Esophagus squamous epithelium (tissue), 4 donors: ENCODE measurements at regions not wholly inside any gene's neighbourhood (a gene's known extent, or its start where the extent isn't known, plus 50 kb on each side); places are given as distances from the start of the nearest gene placed in this dataset.

Source experiments
- POLR2A ChIP-seq, 4 donors: fragments of 450-650 bp; IDR thresholded peaks; one replicate each; pipeline ENCODE4 v1.6.1; 2017; ENCODE audit warnings: antibody characterized with exemption in 4 of 4, mild to moderate bottlenecking in 4 of 4, moderate library complexity in 3 of 4
- TF ChIP-seq, protein P1 (sequence below), 6 experiments: fragments of 450-650 bp in 4 of 6; fragments of 200-600 bp in 2 of 6; sonication (generic) in 2 of 6; IDR thresholded peaks; one replicate each; pipeline ENCODE4 v1.5.1; 2016 to 2019; ENCODE audit warnings: antibody characterized with exemption in 6 of 6, mild to moderate bottlenecking in 4 of 6, moderate library complexity in 4 of 6

DNA sequence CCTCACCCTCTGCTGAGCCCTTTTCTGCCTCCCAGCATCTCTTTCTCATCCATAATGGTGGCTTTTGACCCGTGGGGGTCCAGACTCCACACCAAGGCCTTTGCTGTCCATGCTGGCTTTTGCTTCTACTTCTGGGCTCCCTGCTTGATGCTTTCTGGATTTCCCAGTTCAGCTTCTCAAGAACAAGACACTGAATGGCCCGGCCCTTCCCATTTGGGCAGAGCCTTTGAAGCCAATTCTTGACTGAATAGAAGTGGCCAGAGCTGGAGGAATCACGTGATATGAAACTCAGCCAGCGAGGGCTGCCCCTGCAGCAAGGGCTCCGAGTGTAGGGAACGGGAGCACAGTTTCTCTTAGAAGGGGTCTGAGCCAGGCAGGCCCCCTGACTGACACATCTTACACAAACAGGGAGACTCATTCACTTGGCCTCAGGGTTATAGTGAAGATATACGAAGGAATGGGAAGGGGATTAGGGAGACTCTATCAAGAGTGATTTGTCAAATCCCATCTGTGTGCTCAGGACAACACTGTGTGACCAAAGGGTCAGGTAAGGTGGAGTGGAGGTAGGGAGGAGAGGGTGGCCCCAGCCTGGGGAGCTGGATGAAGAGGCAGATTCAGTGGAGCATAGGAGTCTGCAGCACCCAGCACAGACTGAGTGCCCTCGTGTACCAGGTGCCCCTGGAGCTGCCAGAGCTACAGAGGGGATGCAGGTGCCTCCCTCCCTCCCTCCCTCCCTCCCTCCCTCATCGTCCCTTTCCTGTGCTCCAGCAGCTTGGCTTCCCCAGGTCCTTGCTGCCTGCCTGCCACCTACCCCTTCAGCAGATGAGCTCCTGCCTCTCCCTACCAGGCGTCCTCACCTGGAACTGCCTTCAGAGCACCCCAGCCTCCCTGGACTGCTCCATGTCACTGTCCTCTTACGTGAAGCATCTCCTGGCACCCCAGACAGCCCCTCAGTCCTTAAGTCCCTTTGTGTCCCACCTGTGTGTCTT lies 106.0 kb downstream of the TRIM29 start:
- TF ChIP-seq, protein P1, sequence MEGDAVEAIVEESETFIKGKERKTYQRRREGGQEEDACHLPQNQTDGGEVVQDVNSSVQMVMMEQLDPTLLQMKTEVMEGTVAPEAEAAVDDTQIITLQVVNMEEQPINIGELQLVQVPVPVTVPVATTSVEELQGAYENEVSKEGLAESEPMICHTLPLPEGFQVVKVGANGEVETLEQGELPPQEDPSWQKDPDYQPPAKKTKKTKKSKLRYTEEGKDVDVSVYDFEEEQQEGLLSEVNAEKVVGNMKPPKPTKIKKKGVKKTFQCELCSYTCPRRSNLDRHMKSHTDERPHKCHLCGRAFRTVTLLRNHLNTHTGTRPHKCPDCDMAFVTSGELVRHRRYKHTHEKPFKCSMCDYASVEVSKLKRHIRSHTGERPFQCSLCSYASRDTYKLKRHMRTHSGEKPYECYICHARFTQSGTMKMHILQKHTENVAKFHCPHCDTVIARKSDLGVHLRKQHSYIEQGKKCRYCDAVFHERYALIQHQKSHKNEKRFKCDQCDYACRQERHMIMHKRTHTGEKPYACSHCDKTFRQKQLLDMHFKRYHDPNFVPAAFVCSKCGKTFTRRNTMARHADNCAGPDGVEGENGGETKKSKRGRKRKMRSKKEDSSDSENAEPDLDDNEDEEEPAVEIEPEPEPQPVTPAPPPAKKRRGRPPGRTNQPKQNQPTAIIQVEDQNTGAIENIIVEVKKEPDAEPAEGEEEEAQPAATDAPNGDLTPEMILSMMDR (IDR thresholded peaks at IDR 0.05), result no peak
- no peak for TF ChIP-seq POLR2A (IDR thresholded peaks at IDR 0.05)
